GM23248 (cell line): ENCODE measurements at regions not wholly inside any gene's neighbourhood (a gene's known extent, or its start where the extent isn't known, plus 50 kb on each side); places are given as distances from the start of the nearest gene placed in this dataset.

Experiments used
- DNase-seq: peaks from one replicate; pipeline ENCODE4 v3.0.0-alpha.2; 2015
- H2AFZ ChIP-seq: fragments of 200-600 bp; sonication (generic); 2 replicates; pipeline ENCODE4 v1.6.1; 2016; ENCODE audit warnings: antibody characterized with exemption
- H3F3A ChIP-seq: fragments of 200-600 bp; sonication (generic); 2 replicates; pipeline ENCODE4 v1.6.1; 2016; ENCODE audit warnings: mild to moderate bottlenecking, antibody characterized with exemption, mixed run types; ENCODE audit not compliant: insufficient read depth
- H3K27ac ChIP-seq: fragments of 200-600 bp; sonication (generic); 2 replicates; pipeline ENCODE4 v1.5.1; 2016; ENCODE audit warnings: mild to moderate bottlenecking
- H3K27me3 ChIP-seq: fragments of 200-600 bp; sonication (generic); replicated peaks from 2 replicates; pipeline ENCODE4 v1.6.1; 2016; ENCODE audit warnings: mild to moderate bottlenecking; ENCODE audit not compliant: insufficient read depth
- H3K36me3 ChIP-seq: fragments of 200-600 bp; sonication (generic); 2 replicates; pipeline ENCODE4 v1.6.1; 2016; ENCODE audit warnings: low read depth, mild to moderate bottlenecking
- H3K4me1 ChIP-seq: fragments of 200-600 bp; sonication (generic); 2 replicates; pipeline ENCODE4 v1.6.1; 2016; ENCODE audit warnings: mild to moderate bottlenecking; ENCODE audit not compliant: insufficient read depth
- H3K4me2 ChIP-seq: fragments of 200-600 bp; sonication (generic); one replicate; pipeline ENCODE4 v1.6.1; 2016; ENCODE audit warnings: mild to moderate bottlenecking; ENCODE audit not compliant: unreplicated experiment
- H3K4me3 ChIP-seq: fragments of 200-600 bp; sonication (generic); 2 replicates; pipeline ENCODE4 v1.5.1; 2016; ENCODE audit warnings: mild to moderate bottlenecking
- H3K79me2 ChIP-seq: fragments of 200-600 bp; sonication (generic); 2 replicates; pipeline ENCODE4 v1.6.1; 2016; ENCODE audit warnings: mild to moderate bottlenecking; ENCODE audit not compliant: insufficient read depth
- H3K9ac ChIP-seq: fragments of 200-600 bp; sonication (generic); 2 replicates; pipeline ENCODE4 v1.6.1; 2016; ENCODE audit warnings: mild to moderate bottlenecking
- H3K9me2 ChIP-seq: fragments of 200-600 bp; sonication (generic); 2 replicates; pipeline ENCODE4 v1.6.1; 2016; ENCODE audit warnings: mixed run types, mild to moderate bottlenecking, moderate library complexity; ENCODE audit not compliant: insufficient read depth
- H3K9me3 ChIP-seq: fragments of 200-600 bp; sonication (generic); one replicate; pipeline ENCODE4 v1.6.1; 2017; ENCODE audit warnings: low read depth
- H4K20me1 ChIP-seq: fragments of 200-600 bp; sonication (generic); 2 replicates; pipeline ENCODE4 v1.6.0; 2016; ENCODE audit not compliant: insufficient read depth
- EZH2 ChIP-seq: fragments of 200-600 bp; sonication (generic); IDR thresholded peaks from 2 replicates; pipeline ENCODE4 v1.6.1; 2018; ENCODE audit warnings: antibody characterized with exemption, mild to moderate bottlenecking; ENCODE audit not compliant: insufficient read depth, poor library complexity, severe bottlenecking
- EZH2phosphoT487 ChIP-seq: fragments of 200-600 bp; sonication (generic); IDR thresholded peaks from 2 replicates; pipeline ENCODE4 v1.6.1; 2018; ENCODE audit warnings: antibody characterized with exemption, moderate library complexity, mild to moderate bottlenecking, low read depth; ENCODE audit not compliant: insufficient read depth
- WGBS, 2 experiments: methylation state at CpG; one replicate each; pipeline ENCODE4 v1.1.6; 2015 to 2017; ENCODE audit warnings: low lambda C conversion rate in 2 of 2, low coverage in 1 of 2; ENCODE audit errors: missing lambda C conversion rate in 2 of 2; 5-methylcytosine and 5-hydroxymethylcytosine counted together
- in situ Hi-C: fragments of 300-500 bp; cut with MboI; formaldehyde crosslinking; loops from 2 replicates; pipeline ENCODE4 v1.15.0; 2020

- in situ Hi-C loops: no loop called here
- H3K4me3 ChIP-seq: no peak overlapping the region
- no peaks in the 10 kb centered on the region for H3K79me2 ChIP-seq
- H3K9me2 ChIP-seq: no peaks in the 10 kb centered on the region
- TF ChIP-seq EZH2phosphoT487 (no peak), EZH2 (no peak)
- WGBS, 2 experiments: 53 to 73% methylated on average over 4 of the region's 4 CpGs
- H2AFZ ChIP-seq: no peak overlapping the region
- H4K20me1 ChIP-seq: no peaks in the 10 kb centered on the region
- H3K36me3 ChIP-seq: no peaks in the 10 kb centered on the region
- H3F3A ChIP-seq: no peaks in the 10 kb centered on the region
- no peak overlapping the region for H3K27ac ChIP-seq
- no peak for DNase-seq
- peaks cover 43% of the 10 kb centered on the region for H3K27me3 ChIP-seq
- no peaks in the 10 kb centered on the region for H3K9me3 ChIP-seq
- H3K4me1 ChIP-seq: no peaks in the 10 kb centered on the region
- H3K9ac ChIP-seq: no peak overlapping the region
- no peak overlapping the region for H3K4me2 ChIP-seq
These were observed 126.9 kb downstream of the APIP start for GRCh38 chr11:34789196-34789834.

- Histone ChIP-seq H3K79me2 (no peaks in the 10 kb centered on the region), H4K20me1 (no peaks in the 10 kb centered on the region), H3K4me2 (no peak overlapping the region), H3K4me1 (no peaks in the 10 kb centered on the region), H3K9me3 (no peaks in the 10 kb centered on the region), H2AFZ (no peak overlapping the region), H3K36me3 (no peaks in the 10 kb centered on the region), H3K27ac (no peak overlapping the region), H3K9me2 (no peaks in the 10 kb centered on the region), H3K4me3 (no peak overlapping the region), H3K9ac (no peak overlapping the region), H3F3A (no peaks in the 10 kb centered on the region), H3K27me3 (peaks cover 41% of the 10 kb centered on the region)
- DNase-seq: no peak
- in situ Hi-C loops: no loop called here
- TF ChIP-seq EZH2phosphoT487 (no peak), EZH2 (no peak)
- 88 to 100% methylated on average over 2 of the region's 2 CpGs for WGBS, 2 experiments
These were observed 127.5 kb downstream of the APIP start for GRCh38 chr11:34788642-34789041.

GRCh38 chr11:34787895-34788294, 128.3 kb downstream of the APIP start:
- Histone ChIP-seq H3K27me3 (peaks cover 33% of the 10 kb centered on the region), H3K4me3 (no peak overlapping the region), H3K9ac (no peak overlapping the region), H3K4me2 (no peak overlapping the region), H2AFZ (no peak overlapping the region), H3K9me2 (no peaks in the 10 kb centered on the region), H3K79me2 (no peaks in the 10 kb centered on the region), H3F3A (no peaks in the 10 kb centered on the region), H3K36me3 (no peaks in the 10 kb centered on the region), H3K27ac (no peak overlapping the region), H4K20me1 (no peaks in the 10 kb centered on the region), H3K4me1 (no peaks in the 10 kb centered on the region), H3K9me3 (no peaks in the 10 kb centered on the region)
- WGBS, 2 experiments: 82 to 83% methylated on average over 1 of the region's 1 CpG
- no peak for TF ChIP-seq EZH2phosphoT487
- TF ChIP-seq EZH2: no peak
- in situ Hi-C loops: no loop called here
- no peak for DNase-seq

- no peak for DNase-seq
- in situ Hi-C loops: no loop called here
- no peak overlapping the region for H2AFZ ChIP-seq
- H4K20me1 ChIP-seq: no peaks in the 10 kb centered on the region
- H3K4me2 ChIP-seq: no peak overlapping the region
- H3K9ac ChIP-seq: no peak overlapping the region
- H3K4me3 ChIP-seq: no peak overlapping the region
- H3K9me3 ChIP-seq: no peaks in the 10 kb centered on the region
- 39 to 45% methylated on average over 1 of the region's 1 CpG for WGBS, 2 experiments
- H3K27me3 ChIP-seq: peaks cover 28% of the 10 kb centered on the region
- no peaks in the 10 kb centered on the region for H3K9me2 ChIP-seq
- no peaks in the 10 kb centered on the region for H3K4me1 ChIP-seq
- no peak for TF ChIP-seq EZH2
- no peak for TF ChIP-seq EZH2phosphoT487
- H3K79me2 ChIP-seq: no peaks in the 10 kb centered on the region
- H3K36me3 ChIP-seq: no peaks in the 10 kb centered on the region
- no peaks in the 10 kb centered on the region for H3F3A ChIP-seq
- no peak overlapping the region for H3K27ac ChIP-seq
These were observed 128.8 kb downstream of the APIP start for GRCh38 chr11:34787348-34787747.

GRCh38 chr11:34784318-34784841, 131.8 kb downstream of the APIP start:
- 58 to 68% methylated on average over 2 of the region's 2 CpGs for WGBS, 2 experiments
- H3K9ac ChIP-seq: no peak overlapping the region
- peaks cover 13% of the 10 kb centered on the region for H3K27me3 ChIP-seq
- no peak overlapping the region for H3K4me2 ChIP-seq
- no peak for TF ChIP-seq EZH2
- TF ChIP-seq EZH2phosphoT487: no peak
- no peak overlapping the region for H3K27ac ChIP-seq
- no peak for DNase-seq
- H3K9me3 ChIP-seq: no peaks in the 10 kb centered on the region
- H2AFZ ChIP-seq: no peak overlapping the region
- no peaks in the 10 kb centered on the region for H3K4me1 ChIP-seq
- H3K9me2 ChIP-seq: no peaks in the 10 kb centered on the region
- in situ Hi-C loops: no loop called here
- H3K4me3 ChIP-seq: no peak overlapping the region
- H4K20me1 ChIP-seq: no peaks in the 10 kb centered on the region
- no peaks in the 10 kb centered on the region for H3F3A ChIP-seq
- no peaks in the 10 kb centered on the region for H3K79me2 ChIP-seq
- no peaks in the 10 kb centered on the region for H3K36me3 ChIP-seq
